ENCODE measurements at regions not wholly inside any gene's neighbourhood (a gene's known extent, or its start where the extent isn't known, plus 50 kb on each side); places are given as distances from the start of the nearest gene placed in this dataset.

DNA sequence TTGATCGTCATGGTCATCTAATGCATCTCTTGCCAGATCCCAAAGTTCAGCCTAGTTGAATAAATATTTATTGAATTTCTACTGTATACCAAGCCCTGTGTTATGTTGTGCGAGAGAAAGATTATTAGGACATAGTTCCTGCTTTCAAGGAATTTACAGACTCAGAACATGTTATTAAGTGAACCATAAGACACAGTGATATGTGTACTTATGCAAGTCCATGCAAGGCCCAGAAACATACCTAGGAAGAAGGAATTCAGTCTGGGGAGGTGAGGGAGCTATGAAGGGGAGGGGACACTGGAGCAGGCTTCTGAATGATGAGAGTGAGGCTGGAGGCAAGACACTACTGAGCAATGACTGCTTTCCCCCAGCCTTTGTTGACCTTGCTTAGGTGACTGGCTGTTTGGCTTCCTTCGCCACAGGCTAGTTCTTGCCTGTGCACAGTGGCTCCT lies 81.4 kb downstream of the ACAA2 start:
- Histone ChIP-seq H3K27me3 (ENCODE audit: control insufficient read depth in 5 of 5, insufficient read depth in 4 of 5, low read length in 5 of 5) (no peaks in the 10 kb centered on the region), H3K9ac (ENCODE audit: low read length in 5 of 5) (no peak overlapping the region), H3K36me3 (ENCODE audit: control insufficient read depth in 5 of 5, insufficient read depth in 5 of 5, low read length in 5 of 5) (no peaks in the 10 kb centered on the region), H3K4me3 (ENCODE audit: low read depth in 1 of 5, low read length in 5 of 5) (no peak overlapping the region), H3K4me1 (ENCODE audit: control insufficient read depth in 5 of 5, insufficient read depth in 5 of 5, low read length in 5 of 5) (peaks cover 7 to 25% (median 16%) of the 10 kb centered on the region in 5 donors), H3K27ac (ENCODE audit: low read depth, low read length) (no peak overlapping the region), H3K9me3 (ENCODE audit: control insufficient read depth in 5 of 5, low read length in 5 of 5) (no peaks in the 10 kb centered on the region)

DNA sequence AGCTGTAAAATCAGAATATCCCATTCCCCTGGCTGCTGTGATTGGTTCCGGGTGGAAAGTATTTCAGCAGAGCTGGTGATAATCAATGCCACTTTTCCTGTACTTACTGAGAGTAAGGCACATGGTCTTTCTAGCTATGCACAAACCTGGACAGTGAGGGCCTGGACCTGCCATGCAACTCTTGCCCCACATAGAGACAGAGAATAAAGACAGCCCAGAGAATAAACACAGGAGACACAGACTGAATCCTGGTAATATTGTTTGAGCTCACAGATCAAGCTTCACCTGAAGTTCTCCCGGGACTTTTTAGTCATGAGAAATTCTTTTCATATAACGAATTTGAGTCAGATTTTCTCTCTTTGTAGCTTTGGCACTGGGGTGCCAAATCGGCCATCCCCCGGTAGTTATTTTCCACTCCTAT lies 81.9 kb downstream of the ACAA2 start:
- H3K27me3 ChIP-seq (ENCODE audit: control insufficient read depth in 5 of 5, insufficient read depth in 4 of 5, low read length in 5 of 5), result no peaks in the 10 kb centered on the region
- peaks cover 9 to 29% (median 19%) of the 10 kb centered on the region in 5 donors for H3K4me1 ChIP-seq (ENCODE audit: control insufficient read depth in 5 of 5, insufficient read depth in 5 of 5, low read length in 5 of 5)
- H3K36me3 ChIP-seq (ENCODE audit: control insufficient read depth in 5 of 5, insufficient read depth in 5 of 5, low read length in 5 of 5), result no peaks in the 10 kb centered on the region
- H3K4me3 ChIP-seq (ENCODE audit: low read depth in 1 of 5, low read length in 5 of 5), result no peak overlapping the region
- no peaks in the 10 kb centered on the region for H3K9me3 ChIP-seq (ENCODE audit: control insufficient read depth in 5 of 5, low read length in 5 of 5)
- no peak overlapping the region for H3K27ac ChIP-seq (ENCODE audit: low read depth, low read length)
- no peak overlapping the region for H3K9ac ChIP-seq (ENCODE audit: low read length in 5 of 5)

DNA sequence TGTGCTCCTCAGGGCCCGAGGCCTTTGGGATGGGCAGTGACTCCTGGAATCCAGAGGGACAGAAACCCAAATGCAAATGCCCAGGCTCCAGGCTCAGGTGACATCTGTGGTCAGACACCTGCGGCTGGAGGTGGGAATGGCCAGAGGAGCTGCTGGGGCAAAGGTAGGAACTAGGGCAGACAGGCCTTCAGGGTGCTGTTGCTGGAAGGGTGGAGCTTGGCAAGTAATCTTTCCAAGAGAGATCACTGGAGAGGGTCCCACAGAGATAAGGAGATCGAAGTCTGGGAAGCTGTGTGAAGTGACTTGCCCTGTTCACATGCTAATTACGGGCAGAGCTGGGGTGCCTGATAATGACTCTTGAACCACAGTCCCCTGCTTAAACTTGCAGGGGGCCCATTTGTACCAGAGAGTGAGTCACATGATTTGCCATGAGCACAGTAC lies 82.4 kb downstream of the ACAA2 start:
- H3K9me3 ChIP-seq (ENCODE audit: control insufficient read depth in 5 of 5, low read length in 5 of 5), result no peaks in the 10 kb centered on the region
- H3K4me3 ChIP-seq (ENCODE audit: low read depth in 1 of 5, low read length in 5 of 5), result no peak overlapping the region
- no peaks in the 10 kb centered on the region for H3K27me3 ChIP-seq (ENCODE audit: control insufficient read depth in 5 of 5, insufficient read depth in 4 of 5, low read length in 5 of 5)
- no peaks in the 10 kb centered on the region for H3K36me3 ChIP-seq (ENCODE audit: control insufficient read depth in 5 of 5, insufficient read depth in 5 of 5, low read length in 5 of 5)
- H3K4me1 ChIP-seq (ENCODE audit: control insufficient read depth in 5 of 5, insufficient read depth in 5 of 5, low read length in 5 of 5), result peaks cover 11 to 33% (median 22%) of the 10 kb centered on the region in 5 donors
- no peak overlapping the region for H3K9ac ChIP-seq (ENCODE audit: low read length in 5 of 5)
- no peak overlapping the region for H3K27ac ChIP-seq (ENCODE audit: low read depth, low read length)

DNA sequence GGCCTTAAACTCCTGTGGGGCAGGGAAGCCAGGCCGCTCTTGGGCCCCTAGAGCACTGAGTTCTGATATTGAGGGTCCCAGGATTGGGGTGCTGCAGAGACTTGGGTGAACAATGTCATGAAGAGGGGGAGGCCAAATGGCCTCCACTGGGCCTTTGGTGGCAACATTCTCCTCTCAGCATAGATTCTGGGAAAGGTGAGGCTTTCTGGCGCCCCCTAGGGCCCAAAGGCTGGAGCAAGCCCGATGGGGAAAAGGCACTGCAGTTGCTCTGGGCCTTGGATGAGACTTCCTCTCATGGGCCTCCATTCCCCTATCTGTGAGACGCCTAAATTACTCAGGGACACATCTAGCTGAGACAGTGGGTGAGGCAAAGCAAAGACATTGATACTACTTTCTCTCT lies 84.8 kb downstream of the ACAA2 start:
- Histone ChIP-seq H3K27ac (ENCODE audit: low read depth, low read length) (no peak overlapping the region), H3K9ac (ENCODE audit: low read length in 5 of 5) (no peak overlapping the region), H3K36me3 (ENCODE audit: control insufficient read depth in 5 of 5, insufficient read depth in 5 of 5, low read length in 5 of 5) (no peaks in the 10 kb centered on the region), H3K4me3 (ENCODE audit: low read depth in 1 of 5, low read length in 5 of 5) (no peak overlapping the region), H3K27me3 (ENCODE audit: control insufficient read depth in 5 of 5, insufficient read depth in 4 of 5, low read length in 5 of 5) (no peaks in the 10 kb centered on the region), H3K9me3 (ENCODE audit: control insufficient read depth in 5 of 5, low read length in 5 of 5) (no peaks in the 10 kb centered on the region), H3K4me1 (ENCODE audit: control insufficient read depth in 5 of 5, insufficient read depth in 5 of 5, low read length in 5 of 5) (peaks cover 12 to 34% (median 23%) of the 10 kb centered on the region in 5 donors)

DNA sequence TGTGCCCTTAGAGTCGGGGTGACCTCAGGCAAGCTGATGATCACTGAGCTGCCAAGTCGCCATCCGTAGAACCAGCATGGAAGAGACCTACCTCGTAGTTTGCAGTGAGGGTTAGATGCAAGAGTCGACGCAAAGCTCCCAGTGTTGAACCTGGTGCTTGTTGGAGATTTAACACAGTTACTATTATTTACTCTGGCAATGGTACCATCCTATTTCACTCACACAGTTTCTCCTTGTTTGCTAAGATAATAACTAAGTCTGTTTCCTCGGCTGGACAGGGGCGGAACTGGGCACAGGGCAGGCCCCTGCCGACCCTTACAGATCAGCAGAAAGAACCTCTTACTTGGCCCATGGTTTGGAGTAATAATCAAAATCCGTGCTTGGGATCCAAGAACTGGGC lies 85.5 kb downstream of the ACAA2 start:
- no peaks in the 10 kb centered on the region for H3K9me3 ChIP-seq (ENCODE audit: control insufficient read depth in 5 of 5, low read length in 5 of 5)
- no peak overlapping the region for H3K9ac ChIP-seq (ENCODE audit: low read length in 5 of 5)
- peaks cover 12 to 34% (median 26%) of the 10 kb centered on the region in 5 donors for H3K4me1 ChIP-seq (ENCODE audit: control insufficient read depth in 5 of 5, insufficient read depth in 5 of 5, low read length in 5 of 5)
- H3K27ac ChIP-seq (ENCODE audit: low read depth, low read length), result no peak overlapping the region
- H3K4me3 ChIP-seq (ENCODE audit: low read depth in 1 of 5, low read length in 5 of 5), result no peak overlapping the region
- no peaks in the 10 kb centered on the region for H3K36me3 ChIP-seq (ENCODE audit: control insufficient read depth in 5 of 5, insufficient read depth in 5 of 5, low read length in 5 of 5)
- no peaks in the 10 kb centered on the region for H3K27me3 ChIP-seq (ENCODE audit: control insufficient read depth in 5 of 5, insufficient read depth in 4 of 5, low read length in 5 of 5)

DNA sequence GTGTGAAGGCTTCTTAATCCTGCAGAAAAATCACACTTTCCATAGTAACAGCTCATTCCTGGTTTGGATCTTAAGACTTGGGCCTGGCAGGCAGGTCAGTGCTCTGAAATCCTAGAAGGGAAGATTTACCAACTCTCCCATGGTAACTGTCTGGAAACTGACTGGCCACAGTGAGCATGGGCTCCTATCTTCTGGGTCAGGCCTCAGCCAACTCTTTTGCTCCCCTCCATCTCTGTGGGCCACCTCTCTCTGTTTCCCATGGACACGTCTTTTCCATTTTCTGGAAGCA lies 86.7 kb downstream of the ACAA2 start:
- no peak overlapping the region for H3K4me3 ChIP-seq (ENCODE audit: low read depth in 1 of 5, low read length in 5 of 5)
- H3K9me3 ChIP-seq (ENCODE audit: control insufficient read depth in 5 of 5, low read length in 5 of 5), result no peaks in the 10 kb centered on the region
- peaks cover 12 to 34% (median 26%) of the 10 kb centered on the region in 5 donors for H3K4me1 ChIP-seq (ENCODE audit: control insufficient read depth in 5 of 5, insufficient read depth in 5 of 5, low read length in 5 of 5)
- H3K27ac ChIP-seq (ENCODE audit: low read depth, low read length), result peak overlapping the region; percentile 46
- H3K27me3 ChIP-seq (ENCODE audit: control insufficient read depth in 5 of 5, insufficient read depth in 4 of 5, low read length in 5 of 5), result no peaks in the 10 kb centered on the region
- H3K36me3 ChIP-seq (ENCODE audit: control insufficient read depth in 5 of 5, insufficient read depth in 5 of 5, low read length in 5 of 5), result no peaks in the 10 kb centered on the region
- no peak overlapping the region for H3K9ac ChIP-seq (ENCODE audit: low read length in 5 of 5)

DNA sequence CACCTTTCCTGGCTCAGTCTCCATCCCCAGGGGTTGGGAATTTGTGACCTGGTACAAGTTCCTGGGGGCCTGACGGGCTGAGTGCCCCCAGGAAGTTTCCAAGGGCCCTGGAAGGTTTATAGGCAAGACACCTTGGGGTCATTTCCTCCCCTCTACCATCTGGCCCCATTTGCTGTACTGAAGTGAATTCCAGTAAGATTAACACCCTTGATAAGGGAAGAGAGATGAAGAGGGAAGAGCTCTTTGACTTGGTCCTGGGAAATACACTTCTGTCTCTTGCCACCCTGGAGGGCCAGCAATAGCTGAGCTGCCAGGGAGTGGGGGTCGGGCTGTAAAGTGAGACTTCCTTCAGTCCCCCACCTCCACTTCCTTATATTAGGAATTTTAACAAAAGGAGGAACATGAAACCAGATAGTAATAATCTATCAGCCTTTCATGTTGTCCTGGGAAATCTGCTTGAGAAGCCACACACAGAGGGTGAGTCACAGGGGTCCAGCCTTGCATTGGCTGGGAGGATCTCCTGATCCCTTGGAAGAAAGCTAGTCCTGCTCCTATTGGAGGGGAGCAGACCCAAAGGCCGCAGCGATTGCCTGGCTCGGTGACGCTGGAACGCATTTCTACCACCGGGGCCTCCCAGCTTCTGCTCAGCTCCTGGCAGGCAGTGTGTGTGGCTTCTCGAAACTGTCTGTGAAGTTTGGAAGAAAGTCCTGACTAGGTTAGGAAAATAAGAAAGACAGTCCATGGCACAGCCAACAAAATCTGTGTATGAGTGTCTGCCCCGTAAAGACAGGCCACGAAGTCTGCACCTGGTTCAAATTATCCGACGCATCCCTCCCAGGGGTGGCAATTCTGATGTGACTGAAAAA lies 87.3 kb downstream of the ACAA2 start:
- no peak overlapping the region for H3K4me3 ChIP-seq (ENCODE audit: low read depth in 1 of 5, low read length in 5 of 5)
- no peaks in the 10 kb centered on the region for H3K36me3 ChIP-seq (ENCODE audit: control insufficient read depth in 5 of 5, insufficient read depth in 5 of 5, low read length in 5 of 5)
- H3K27ac ChIP-seq (ENCODE audit: low read depth, low read length), result peak overlapping the region; percentile 46
- H3K4me1 ChIP-seq (ENCODE audit: control insufficient read depth in 5 of 5, insufficient read depth in 5 of 5, low read length in 5 of 5), result peaks cover 12 to 34% (median 26%) of the 10 kb centered on the region in 5 donors
- H3K9me3 ChIP-seq (ENCODE audit: control insufficient read depth in 5 of 5, low read length in 5 of 5), result no peaks in the 10 kb centered on the region
- H3K27me3 ChIP-seq (ENCODE audit: control insufficient read depth in 5 of 5, insufficient read depth in 4 of 5, low read length in 5 of 5), result no peaks in the 10 kb centered on the region
- H3K9ac ChIP-seq (ENCODE audit: low read length in 5 of 5), result no peak overlapping the region

DNA sequence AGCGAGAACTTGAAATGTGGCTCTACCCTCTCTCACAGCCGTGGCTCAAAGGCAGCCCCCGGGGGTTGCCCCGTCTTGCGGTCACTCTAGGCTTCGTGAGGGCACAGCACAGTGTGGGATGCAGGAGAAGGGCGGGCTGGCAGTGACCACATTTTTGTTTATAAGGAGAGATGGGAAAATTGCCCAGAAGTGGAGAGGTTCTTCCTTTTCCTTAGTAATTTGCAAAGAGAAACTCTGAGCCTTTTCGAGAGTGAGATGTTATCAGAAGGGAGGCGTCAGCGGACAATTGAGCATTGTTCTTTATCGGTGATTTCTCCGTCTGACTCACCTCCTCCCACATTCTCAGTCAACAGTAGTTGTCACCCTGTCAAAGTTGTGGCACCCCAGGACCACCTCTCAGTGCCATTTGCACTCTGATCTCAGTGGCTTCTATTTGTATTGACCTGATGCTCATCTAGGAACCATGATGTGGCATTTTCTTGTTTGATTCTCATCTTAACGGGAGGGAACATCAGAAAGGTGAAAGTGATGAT lies 89.6 kb downstream of the ACAA2 start:
- Histone ChIP-seq H3K4me1 (ENCODE audit: control insufficient read depth in 5 of 5, insufficient read depth in 5 of 5, low read length in 5 of 5) (peaks cover 5 to 19% (median 16%) of the 10 kb centered on the region in 5 donors), H3K27ac (ENCODE audit: low read depth, low read length) (no peak overlapping the region), H3K36me3 (ENCODE audit: control insufficient read depth in 5 of 5, insufficient read depth in 5 of 5, low read length in 5 of 5) (no peaks in the 10 kb centered on the region), H3K9me3 (ENCODE audit: control insufficient read depth in 5 of 5, low read length in 5 of 5) (no peaks in the 10 kb centered on the region), H3K4me3 (ENCODE audit: low read depth in 1 of 5, low read length in 5 of 5) (peak overlapping the region in 1 of 5 donors; percentile 9), H3K9ac (ENCODE audit: low read length in 5 of 5) (no peak overlapping the region), H3K27me3 (ENCODE audit: control insufficient read depth in 5 of 5, insufficient read depth in 4 of 5, low read length in 5 of 5) (no peaks in the 10 kb centered on the region)

DNA sequence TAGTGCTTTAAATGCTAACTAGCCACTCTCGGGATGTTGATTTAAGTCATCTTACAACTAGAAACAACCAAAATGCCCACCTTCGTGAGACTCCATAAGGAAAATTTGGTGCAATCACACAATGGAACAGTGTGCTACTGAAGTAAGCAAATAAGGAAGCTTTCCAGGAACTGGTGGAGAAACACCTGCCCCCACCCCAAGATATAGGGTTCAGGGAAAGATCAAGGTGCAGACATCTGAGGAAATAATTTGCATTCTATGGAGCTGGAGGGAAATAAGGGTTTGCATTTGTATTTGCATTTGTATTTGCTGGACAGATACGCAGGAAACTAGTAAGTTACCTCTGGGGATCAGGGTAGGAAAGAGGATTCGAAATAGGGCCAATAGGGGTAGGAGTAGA lies 90.9 kb downstream of the ACAA2 start:
- Histone ChIP-seq H3K9me3 (ENCODE audit: control insufficient read depth in 5 of 5, low read length in 5 of 5) (no peaks in the 10 kb centered on the region), H3K9ac (ENCODE audit: low read length in 5 of 5) (no peak overlapping the region), H3K36me3 (ENCODE audit: control insufficient read depth in 5 of 5, insufficient read depth in 5 of 5, low read length in 5 of 5) (no peaks in the 10 kb centered on the region), H3K4me3 (ENCODE audit: low read depth in 1 of 5, low read length in 5 of 5) (no peak overlapping the region), H3K4me1 (ENCODE audit: control insufficient read depth in 5 of 5, insufficient read depth in 5 of 5, low read length in 5 of 5) (peaks cover 5 to 13% (median 10%) of the 10 kb centered on the region in 5 donors), H3K27me3 (ENCODE audit: control insufficient read depth in 5 of 5, insufficient read depth in 4 of 5, low read length in 5 of 5) (no peaks in the 10 kb centered on the region), H3K27ac (ENCODE audit: low read depth, low read length) (no peak overlapping the region)

DNA sequence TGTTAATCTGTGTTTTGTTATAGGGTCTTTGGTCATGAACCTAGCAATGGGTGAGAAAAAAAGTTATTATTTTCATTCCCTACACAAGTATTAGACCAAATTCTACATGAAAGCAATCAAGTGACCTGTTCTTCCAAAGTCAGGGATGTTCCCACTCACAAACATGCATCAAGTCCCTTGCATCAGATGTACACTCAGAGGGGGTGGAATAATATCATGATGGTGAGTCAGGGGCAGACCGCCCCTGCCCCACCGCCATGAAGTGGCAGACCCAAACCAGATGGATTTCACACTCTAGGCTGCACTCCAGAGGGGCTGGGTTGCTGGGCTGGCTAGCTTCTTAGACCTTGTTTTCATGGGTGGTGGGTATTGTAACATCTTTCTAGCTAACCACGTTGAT lies 91.4 kb downstream of the ACAA2 start:
- no peak overlapping the region for H3K4me3 ChIP-seq (ENCODE audit: low read depth in 1 of 5, low read length in 5 of 5)
- no peak overlapping the region for H3K27ac ChIP-seq (ENCODE audit: low read depth, low read length)
- H3K27me3 ChIP-seq (ENCODE audit: control insufficient read depth in 5 of 5, insufficient read depth in 4 of 5, low read length in 5 of 5), result no peaks in the 10 kb centered on the region
- no peaks in the 10 kb centered on the region for H3K9me3 ChIP-seq (ENCODE audit: control insufficient read depth in 5 of 5, low read length in 5 of 5)
- no peak overlapping the region for H3K9ac ChIP-seq (ENCODE audit: low read length in 5 of 5)
- H3K36me3 ChIP-seq (ENCODE audit: control insufficient read depth in 5 of 5, insufficient read depth in 5 of 5, low read length in 5 of 5), result no peaks in the 10 kb centered on the region
- H3K4me1 ChIP-seq (ENCODE audit: control insufficient read depth in 5 of 5, insufficient read depth in 5 of 5, low read length in 5 of 5), result peaks cover 5 to 13% (median 10%) of the 10 kb centered on the region in 5 donors

Measured in subcutaneous abdominal adipose tissue (tissue), 5 donors.